ENCODE measurements at regions not wholly inside any gene's neighbourhood (a gene's known extent, or its start where the extent isn't known, plus 50 kb on each side); places are given as distances from the start of the nearest gene placed in this dataset.
"Not testable (repeated sequence)": the region's sequence is repeated elsewhere in the genome, so short reads cannot be mapped to it uniquely, and the experiment has no call there.

DNA sequence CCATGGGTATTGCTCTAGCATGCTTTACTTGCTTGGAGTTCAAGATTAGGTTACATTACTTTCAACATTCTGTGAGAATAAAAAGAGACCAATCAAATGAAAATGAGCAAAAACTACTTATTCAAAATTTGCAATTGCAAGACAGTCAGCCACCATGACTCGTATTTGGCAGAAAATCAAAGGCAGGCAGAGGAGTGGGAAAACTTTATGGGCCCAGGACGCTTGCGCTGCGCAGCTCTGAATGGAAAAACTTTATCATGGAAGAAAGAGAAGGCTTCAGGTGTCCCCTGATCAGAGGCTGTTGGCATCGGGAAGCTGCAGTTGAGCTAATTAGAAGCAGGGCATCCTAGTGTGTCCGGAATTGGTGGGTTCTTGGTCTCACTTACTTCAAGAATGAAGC, 250.6 kb downstream of the USP46 start:
- intact Hi-C loops (cut with micrococcal nuclease), result no loop called here
- no peak overlapping the region for H2AFZ ChIP-seq (ENCODE audit: low read depth, low read length, poor library complexity, severe bottlenecking)
- H3K79me2 ChIP-seq (ENCODE audit: insufficient read depth, low read length), result no peaks in the 10 kb centered on the region
- no peak overlapping the region for H3K27ac ChIP-seq (ENCODE audit: low read depth, low read length)
- BruUV-seq (replicated peaks), result no TSS peak
- peak; percentile 28 for TF ChIP-seq TCF7L2 (IDR thresholded peaks at IDR 0.05; ENCODE audit: borderline replicate concordance, extremely low read depth, insufficient read depth, insufficient read length)
- TF ChIP-seq CEBPB (IDR thresholded peaks at IDR 0.05; ENCODE audit: low read depth), result no peak
- H3K4me3 ChIP-seq (replicated peaks in 1 of 2; ENCODE audit: low read depth in 1 of 2, low read length in 2 of 2), result no peak overlapping the region
- no peaks in the 10 kb centered on the region for H4K20me1 ChIP-seq (ENCODE audit: insufficient read depth)
- RAD21 ChIA-PET (ENCODE audit: low non-redundant PET in 1 of 2, low total read pairs in 2 of 2, uncharacterized antibody in 2 of 2, unreplicated experiment in 2 of 2), result no interaction called here
- H3K4me2 ChIP-seq (ENCODE audit: low read length), result no peak overlapping the region
- H3K4me1 ChIP-seq (ENCODE audit: control insufficient read depth in 1 of 2, insufficient read depth in 2 of 2, low read length in 2 of 2), result peaks cover 10 to 11% of the 10 kb centered on the region in 2 experiments
- POLR2A ChIA-PET, result no interaction called here
- ATAC-seq (no peak), DNase-seq (ENCODE audit: low read depth, low spot score) (no peak)
- CTCF ChIA-PET, result no interaction called here
- no peaks in the 10 kb centered on the region for H3K9me2 ChIP-seq (ENCODE audit: insufficient read depth)
- no peaks in the 10 kb centered on the region for H3K36me3 ChIP-seq (ENCODE audit: control insufficient read depth in 1 of 2, insufficient read depth in 2 of 2, low read length in 2 of 2)
- no peak overlapping the region for H3K9ac ChIP-seq (ENCODE audit: low read length)
- no peaks in the 10 kb centered on the region for H3K9me3 ChIP-seq (ENCODE audit: control insufficient read depth in 1 of 2, insufficient read depth in 1 of 2, low read depth in 1 of 2, low read length in 2 of 2)
- H3K27me3 ChIP-seq (ENCODE audit: insufficient read depth, low read length), result no peaks in the 10 kb centered on the region

DNA sequence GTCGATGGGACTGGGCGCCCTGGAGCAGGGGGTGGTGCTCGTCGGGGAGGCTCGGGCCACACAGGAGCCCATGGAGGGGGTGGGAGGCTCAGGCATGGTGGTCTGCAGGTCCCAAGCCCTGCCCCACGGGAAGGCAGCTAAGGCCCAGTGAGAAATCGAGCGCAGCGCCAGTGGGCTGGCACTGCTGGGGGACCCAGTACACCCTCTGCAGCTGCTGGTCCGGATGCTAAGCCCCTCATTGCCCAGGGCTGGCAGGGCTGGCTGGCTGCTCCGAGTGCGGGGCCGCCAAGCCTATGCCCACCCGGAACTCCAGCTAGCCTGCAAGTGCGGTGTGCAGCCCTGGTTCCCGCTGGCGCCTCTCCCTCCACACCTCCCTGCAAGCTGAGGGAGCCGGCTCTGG, 249.3 kb downstream of the USP46 start:
- peaks cover 10 to 11% of the 10 kb centered on the region in 2 experiments for H3K4me1 ChIP-seq (ENCODE audit: control insufficient read depth in 1 of 2, insufficient read depth in 2 of 2, low read length in 2 of 2)
- POLR2A ChIA-PET; DNase-seq (ENCODE audit: low read depth, low spot score); H3K4me2 ChIP-seq (ENCODE audit: low read length); H2AFZ ChIP-seq (ENCODE audit: low read depth, low read length, poor library complexity, severe bottlenecking); H3K9me3 ChIP-seq (ENCODE audit: control insufficient read depth in 1 of 2, insufficient read depth in 1 of 2, low read depth in 1 of 2, low read length in 2 of 2); BruUV-seq (replicated peaks); ATAC-seq; H3K9ac ChIP-seq (ENCODE audit: low read length); RAD21 ChIA-PET (ENCODE audit: low non-redundant PET in 1 of 2, low total read pairs in 2 of 2, uncharacterized antibody in 2 of 2, unreplicated experiment in 2 of 2); CTCF ChIA-PET; H3K27me3 ChIP-seq (ENCODE audit: insufficient read depth, low read length); H3K4me3 ChIP-seq (replicated peaks in 1 of 2; ENCODE audit: low read depth in 1 of 2, low read length in 2 of 2); H3K27ac ChIP-seq (ENCODE audit: low read depth, low read length); H3K79me2 ChIP-seq (ENCODE audit: insufficient read depth, low read length); H3K9me2 ChIP-seq (ENCODE audit: insufficient read depth); intact Hi-C loops (cut with micrococcal nuclease); H4K20me1 ChIP-seq (ENCODE audit: insufficient read depth); H3K36me3 ChIP-seq (ENCODE audit: control insufficient read depth in 1 of 2, insufficient read depth in 2 of 2, low read length in 2 of 2): not testable (repeated sequence)

DNA sequence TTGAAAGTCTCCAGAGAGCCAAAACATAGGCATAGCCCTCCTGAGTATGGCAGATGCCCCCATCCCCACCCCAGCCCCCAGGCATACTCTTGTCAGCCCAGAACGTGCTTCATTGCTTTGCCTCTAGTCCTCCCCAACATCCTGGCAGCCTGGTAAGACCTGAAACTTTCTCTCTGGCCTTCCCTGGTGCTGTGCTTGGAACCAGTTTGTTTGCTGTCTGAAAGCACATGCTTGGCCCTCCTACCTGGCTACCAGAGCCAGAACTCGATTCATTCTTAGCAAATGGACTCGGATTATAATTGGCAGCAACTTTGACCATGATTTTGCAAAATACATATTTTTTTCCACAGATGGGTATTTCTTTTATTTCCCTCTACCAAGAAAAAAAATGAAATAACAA, 248.1 kb downstream of the USP46 start:
- no peaks in the 10 kb centered on the region; the same call in 1 of the 2 replicates for H3K27me3 ChIP-seq (ENCODE audit: insufficient read depth, low read length)
- no peak overlapping the region for H3K9ac ChIP-seq (ENCODE audit: low read length)
- no peaks in the 10 kb centered on the region for H3K9me2 ChIP-seq (ENCODE audit: insufficient read depth)
- DNase-seq (ENCODE audit: low read depth, low spot score) (no peak), ATAC-seq (no peak)
- POLR2A ChIA-PET, result no interaction called here
- no peak overlapping the region for H3K4me3 ChIP-seq (replicated peaks in 1 of 2; ENCODE audit: low read depth in 1 of 2, low read length in 2 of 2)
- CTCF ChIA-PET, result no interaction called here
- no peak overlapping the region for H2AFZ ChIP-seq (ENCODE audit: low read depth, low read length, poor library complexity, severe bottlenecking)
- no peak overlapping the region for H3K4me2 ChIP-seq (ENCODE audit: low read length)
- intact Hi-C loops (cut with micrococcal nuclease), result no loop called here
- no peak overlapping the region for H3K27ac ChIP-seq (ENCODE audit: low read depth, low read length)
- RAD21 ChIA-PET (ENCODE audit: low non-redundant PET in 1 of 2, low total read pairs in 2 of 2, uncharacterized antibody in 2 of 2, unreplicated experiment in 2 of 2), result no interaction called here
- no peak for TF ChIP-seq POLR2A (IDR thresholded peaks at IDR 0.05; ENCODE audit: borderline replicate concordance, extremely low read depth, insufficient read depth, insufficient read length)
- no peak for TF ChIP-seq CBX3 (IDR thresholded peaks at IDR 0.05; ENCODE audit: low read depth)
- BruUV-seq (replicated peaks), result no TSS peak
- H3K9me3 ChIP-seq (ENCODE audit: control insufficient read depth in 1 of 2, insufficient read depth in 1 of 2, low read depth in 1 of 2, low read length in 2 of 2), result no peaks in the 10 kb centered on the region
- H3K4me1 ChIP-seq (ENCODE audit: control insufficient read depth in 1 of 2, insufficient read depth in 2 of 2, low read length in 2 of 2), result peaks cover 10 to 11% of the 10 kb centered on the region in 2 experiments
- H3K79me2 ChIP-seq (ENCODE audit: insufficient read depth, low read length), result no peaks in the 10 kb centered on the region
- H3K36me3 ChIP-seq (ENCODE audit: control insufficient read depth in 1 of 2, insufficient read depth in 2 of 2, low read length in 2 of 2), result no peaks in the 10 kb centered on the region
- no peaks in the 10 kb centered on the region for H4K20me1 ChIP-seq (ENCODE audit: insufficient read depth)
